RWPE2 (cell line): ENCODE measurements at regions not wholly inside any gene's neighbourhood (a gene's known extent, or its start where the extent isn't known, plus 50 kb on each side); places are given as distances from the start of the nearest gene placed in this dataset.

Experiments
- ATAC-seq: fragments of 200-7000 bp; cut with Tn5 transposase; 3 replicates; pipeline ENCODE4 v1.9.1; 2021; ENCODE audit warnings: low read depth
- DNase-seq: peaks from one replicate; pipeline ENCODE4 v3.0.0-alpha.2; 2020; ENCODE audit warnings: low spot score
- H3K27ac ChIP-seq: fragments of 450-650 bp; 2 replicates; pipeline ENCODE4 v1.5.1; 2017; ENCODE audit warnings: mild to moderate bottlenecking; ENCODE audit not compliant: poor library complexity, severe bottlenecking
- H3K27me3 ChIP-seq: fragments of 250-450 bp; sonication (Bioruptor Pico); 2 replicates; pipeline ENCODE4 v1.5.1; 2021; ENCODE audit warnings: mild to moderate bottlenecking, moderate library complexity; ENCODE audit not compliant: insufficient read depth, poor library complexity, severe bottlenecking
- H3K36me3 ChIP-seq: fragments of 250-450 bp; sonication (Bioruptor Pico); 2 replicates; pipeline ENCODE4 v1.5.1; 2020; ENCODE audit warnings: low read depth, mild to moderate bottlenecking, moderate library complexity
- H3K4me1 ChIP-seq: fragments of 250-450 bp; sonication (Bioruptor Pico); 2 replicates; pipeline ENCODE4 v1.5.1; 2021; ENCODE audit warnings: mild to moderate bottlenecking, moderate library complexity; ENCODE audit not compliant: insufficient read depth, poor library complexity, severe bottlenecking
- H3K4me3 ChIP-seq: fragments of 250-450 bp; sonication (Bioruptor Pico); 2 replicates; pipeline ENCODE4 v1.5.1; 2021; ENCODE audit warnings: mild to moderate bottlenecking, moderate library complexity; ENCODE audit not compliant: severe bottlenecking
- H3K9me3 ChIP-seq: fragments of 250-450 bp; sonication (Bioruptor Pico); 2 replicates; pipeline ENCODE4 v1.5.1; 2021; ENCODE audit warnings: mild to moderate bottlenecking, moderate library complexity; ENCODE audit not compliant: severe bottlenecking
- CTCF ChIP-seq: fragments of 450-650 bp; IDR thresholded peaks from one replicate; pipeline ENCODE4 v1.5.1; 2017; ENCODE audit warnings: mild to moderate bottlenecking, moderate library complexity; ENCODE audit not compliant: poor library complexity, severe bottlenecking

- no peak overlapping the region for H3K4me3 ChIP-seq
- DNase-seq = no peak
- no peak overlapping the region for H3K27ac ChIP-seq
- H3K4me1 ChIP-seq = no peaks in the 10 kb centered on the region
- H3K36me3 ChIP-seq = no peaks in the 10 kb centered on the region
- no peaks in the 10 kb centered on the region for H3K27me3 ChIP-seq
- TF ChIP-seq CTCF = no peak
- H3K9me3 ChIP-seq = no peaks in the 10 kb centered on the region
- ATAC-seq = no peak
Measured at GRCh38 chr18:78912336-78912735, 67.3 kb upstream of the SALL3 start.

- no peaks in the 10 kb centered on the region for H3K36me3 ChIP-seq
Measured at GRCh38 chr18:78912844-78913243, 66.8 kb upstream of the SALL3 start.

GRCh38 chr18:78913395-78913794, 66.2 kb upstream of the SALL3 start:
- H3K9me3 ChIP-seq = no peaks in the 10 kb centered on the region

More at GRCh38 chr18:78912844-78913243, 66.8 kb upstream of the SALL3 start:
- Histone ChIP-seq H3K4me3 (no peak overlapping the region), H3K27me3 (no peaks in the 10 kb centered on the region), H3K9me3 (no peaks in the 10 kb centered on the region), H3K4me1 (no peaks in the 10 kb centered on the region), H3K27ac (no peak overlapping the region)
- TF ChIP-seq CTCF = no peak
- DNase-seq (no peak), ATAC-seq (no peak)

GRCh38 chr18:78913830-78914231, 65.8 kb upstream of the SALL3 start:
- H3K9me3 ChIP-seq = no peaks in the 10 kb centered on the region
- H3K4me1 ChIP-seq = no peaks in the 10 kb centered on the region
- H3K4me3 ChIP-seq = no peak overlapping the region
- no peaks in the 10 kb centered on the region for H3K36me3 ChIP-seq
- no peak for ATAC-seq
- TF ChIP-seq CTCF = no peak
- H3K27me3 ChIP-seq = no peaks in the 10 kb centered on the region
- H3K27ac ChIP-seq = no peak overlapping the region
- no peak for DNase-seq

More at GRCh38 chr18:78913395-78913794, 66.2 kb upstream of the SALL3 start:
- no peaks in the 10 kb centered on the region for H3K4me1 ChIP-seq
- no peak for TF ChIP-seq CTCF
- no peaks in the 10 kb centered on the region for H3K36me3 ChIP-seq
- ATAC-seq (no peak), DNase-seq (no peak)
- H3K4me3 ChIP-seq = no peak overlapping the region
- H3K27ac ChIP-seq = no peak overlapping the region
- no peaks in the 10 kb centered on the region for H3K27me3 ChIP-seq

GRCh38 chr18:78914249-78914935, 65.2 kb upstream of the SALL3 start:
- no peak; the same call in 2 of the 3 replicates for ATAC-seq
- H3K27me3 ChIP-seq = no peaks in the 10 kb centered on the region
- no peak for DNase-seq
- H3K27ac ChIP-seq = no peak overlapping the region
- H3K4me1 ChIP-seq = no peaks in the 10 kb centered on the region
- no peaks in the 10 kb centered on the region for H3K36me3 ChIP-seq
- TF ChIP-seq CTCF = no peak
- no peak overlapping the region for H3K4me3 ChIP-seq
- H3K9me3 ChIP-seq = no peaks in the 10 kb centered on the region
